ENCODE measurements at regions not wholly inside any gene's neighbourhood (a gene's known extent, or its start where the extent isn't known, plus 50 kb on each side); places are given as distances from the start of the nearest gene placed in this dataset.

- POLR2A ChIA-PET: no interaction called here
- dilution Hi-C loops (cut with MboI; ENCODE audit: extremely low pct_ligation_motif_present, low sequenced_read_pairs) (no loop called here), intact Hi-C loops (cut with micrococcal nuclease) (no loop called here)
- H3K27ac ChIP-seq (ENCODE audit: insufficient read depth, low read depth, low read length): no peak overlapping the region
- H3K36me3 ChIP-seq (ENCODE audit: control insufficient read depth in 2 of 2, extremely low read depth in 1 of 2, insufficient read depth in 2 of 2, low read length in 2 of 2): no peaks in the 10 kb centered on the region
- BruUV-seq (replicated peaks): no TSS peak
- no peaks in the 10 kb centered on the region for H3K9me3 ChIP-seq (replicated peaks; ENCODE audit: control insufficient read depth, insufficient read depth, low read length)
- H3K4me1 ChIP-seq (ENCODE audit: control insufficient read depth, extremely low read depth, insufficient read depth, low read length): no peaks in the 10 kb centered on the region
- CTCF ChIA-PET: no interaction called here
- H3K4me2 ChIP-seq (ENCODE audit: insufficient read depth, low read length): no peak overlapping the region
- H3K9me1 ChIP-seq (replicated peaks; ENCODE audit: control insufficient read depth, extremely low read depth, insufficient read depth, low read length): no peaks in the 10 kb centered on the region
- no peak overlapping the region for H3K9ac ChIP-seq (replicated peaks; ENCODE audit: extremely low read depth, insufficient read depth, low read length)
- H3K79me2 ChIP-seq (ENCODE audit: control insufficient read depth, insufficient read depth, low read length): no peaks in the 10 kb centered on the region
- no peak overlapping the region for H3K4me3 ChIP-seq (replicated peaks in 1 of 3; ENCODE audit: insufficient read depth in 1 of 3, low read depth in 1 of 3, low read length in 3 of 3)
- no peaks in the 10 kb centered on the region for H4K20me1 ChIP-seq (replicated peaks; ENCODE audit: control insufficient read depth, extremely low read depth, insufficient read depth, low read length)
- no peak for FAIRE-seq
- TF ChIP-seq FOS (IDR thresholded peaks at IDR 0.05; ENCODE audit: borderline replicate concordance, insufficient read depth, low read length): no peak
- TF ChIP-seq POLR2AphosphoS5 (IDR thresholded peaks at IDR 0.05; ENCODE audit: insufficient read depth, low read depth, low read length): no peak
- no peak for TF ChIP-seq GATA2 (IDR thresholded peaks at IDR 0.05; ENCODE audit: insufficient read depth, insufficient read length, low read depth, low read length)
- TF ChIP-seq MYC (IDR thresholded peaks at IDR 0.05; ENCODE audit: low read depth, low read length): no peak
- TF ChIP-seq MAX (IDR thresholded peaks at IDR 0.05; ENCODE audit: insufficient read depth, insufficient read length): no peak
- no peak for TF ChIP-seq POLR2A (IDR thresholded peaks at IDR 0.05; ENCODE audit: low read depth, low read length)
- no peak for TF ChIP-seq CTCF (IDR thresholded peaks at IDR 0.05; ENCODE audit: extremely low read depth in 1 of 2, insufficient read depth in 1 of 2, low read depth in 1 of 2, low read length in 2 of 2)
- no peak for TF ChIP-seq JUN (IDR thresholded peaks at IDR 0.05; ENCODE audit: borderline replicate concordance, insufficient read depth, insufficient read length, low read depth)
- H3K27me3 ChIP-seq (ENCODE audit: control insufficient read depth in 2 of 2, insufficient read depth in 2 of 2, low read length in 2 of 2): no peaks in the 10 kb centered on the region
- no peak overlapping the region for H2AFZ ChIP-seq (ENCODE audit: low read depth, low read length)
- no peak for DNase-seq (ENCODE audit: low read depth, low spot score)
Observed at GRCh38 chr21:28084951-28085350, 907.7 kb downstream of the LTN1 start.
